IMR-90 (cell line): ENCODE measurements at regions not wholly inside any gene's neighbourhood (a gene's known extent, or its start where the extent isn't known, plus 50 kb on each side); places are given as distances from the start of the nearest gene placed in this dataset.

Experiments used
- ATAC-seq: fragments of 200-7000 bp; cut with Tn5 transposase; 2 replicates; pipeline ENCODE4 v1.9.1; 2020; ENCODE audit warnings: low read depth, mild to moderate bottlenecking, moderate library complexity
- BruUV-seq: library from RNA; stranded (reverse); fragments of 400-500 nt; replicated peaks from 2 replicates; lab custom pipeline; 2021; lab: Mats Ljungman, UMichigan
- CTCF ChIA-PET: fragments of 300-600 bp; formaldehyde crosslinking; extraction: SDS; loops from one replicate; lab custom pipeline; 2021; ENCODE audit warnings: antibody characterized with exemption; lab: Yijun Ruan, JAX
- POLR2A ChIA-PET: fragments of 300-600 bp; sonication (Branson Sonifier 250); formaldehyde crosslinking; loops from one replicate; lab custom pipeline; 2022; ENCODE audit warnings: antibody characterized with exemption; ENCODE audit not compliant: unreplicated experiment; lab: Charles Lee
- DNase-seq: peaks from one replicate; pipeline ENCODE4 v3.0.0; 2013
- H2AFZ ChIP-seq: replicated peaks from 2 replicates; pipeline ENCODE3; 2013; ENCODE audit warnings: low read length, mild to moderate bottlenecking; ENCODE audit not compliant: poor library complexity
- H2AK5ac ChIP-seq: 2 replicates; pipeline ENCODE4 v1.6.1; 2013; ENCODE audit warnings: low read depth, low read length, inconsistent platforms
- H2AK9ac ChIP-seq: replicated peaks from 2 replicates; pipeline ENCODE3; 2013; ENCODE audit warnings: mild to moderate bottlenecking, low read depth, low read length, moderate library complexity; ENCODE audit not compliant: poor library complexity
- H2BK120ac ChIP-seq: 2 replicates; pipeline ENCODE4 v1.6.1; 2013; ENCODE audit warnings: low read depth, low read length, inconsistent platforms
- H2BK15ac ChIP-seq: 3 replicates; pipeline ENCODE4 v1.6.1; 2013; ENCODE audit warnings: low read depth, low read length, inconsistent platforms
- H2BK20ac ChIP-seq: 2 replicates; pipeline ENCODE4 v1.6.1; 2013; ENCODE audit warnings: low read depth, mild to moderate bottlenecking, inconsistent platforms, low read length, moderate library complexity
- H2BK5ac ChIP-seq: 2 replicates; pipeline ENCODE4 v1.6.1; 2013; ENCODE audit warnings: mild to moderate bottlenecking, low read depth, low read length, inconsistent platforms; ENCODE audit not compliant: poor library complexity, severe bottlenecking
- H3K14ac ChIP-seq: replicated peaks from 2 replicates; pipeline ENCODE4 v1.6.1; 2013; ENCODE audit warnings: low read depth, low read length, inconsistent platforms
- H3K18ac ChIP-seq: 2 replicates; pipeline ENCODE4 v1.6.1; 2013; ENCODE audit warnings: low read depth, low read length, control low read depth
- H3K23ac ChIP-seq: 2 replicates; pipeline ENCODE4 v1.6.1; 2013; ENCODE audit warnings: low read depth, low read length, inconsistent platforms
- H3K27ac ChIP-seq: 2 replicates; pipeline ENCODE4 v1.5.1; 2013; ENCODE audit warnings: mild to moderate bottlenecking, control low read depth, low read length; ENCODE audit not compliant: insufficient read depth
- H3K27me3 ChIP-seq: 2 replicates; pipeline ENCODE4 v1.6.1; 2013; ENCODE audit warnings: low read length; ENCODE audit not compliant: control insufficient read depth, insufficient read depth
- H3K36me3 ChIP-seq: 2 replicates; pipeline ENCODE4 v1.6.1; 2013; ENCODE audit warnings: low read length, mixed read lengths; ENCODE audit not compliant: control insufficient read depth, insufficient read depth
- H3K4ac ChIP-seq: 2 replicates; pipeline ENCODE4 v1.6.1; 2013; ENCODE audit warnings: low read depth, low read length, inconsistent platforms
- H3K4me1 ChIP-seq: 2 replicates; pipeline ENCODE4 v1.6.1; 2013; ENCODE audit warnings: low read length, mixed read lengths; ENCODE audit not compliant: control insufficient read depth, insufficient read depth
- H3K4me2 ChIP-seq: 2 replicates; pipeline ENCODE4 v1.6.1; 2013; ENCODE audit warnings: low read depth, mild to moderate bottlenecking, control low read depth, low read length, moderate library complexity
- H3K4me3 ChIP-seq: 2 replicates; pipeline ENCODE4 v1.5.1; 2013; ENCODE audit warnings: low read depth, mild to moderate bottlenecking, control low read depth, low read length, moderate library complexity; ENCODE audit not compliant: insufficient read depth
- H3K56ac ChIP-seq: 2 replicates; pipeline ENCODE4 v1.6.1; 2013; ENCODE audit warnings: low read length, inconsistent platforms; ENCODE audit not compliant: insufficient read depth; ENCODE audit errors: extremely low read depth
- H3K79me1 ChIP-seq, 2 experiments: 2 replicates each; pipeline ENCODE4 v1.6.1; 2013; ENCODE audit warnings: low read length in 2 of 2, inconsistent platforms in 1 of 2, low read depth in 1 of 2
- H3K9ac ChIP-seq: 2 replicates; pipeline ENCODE4 v1.6.1; 2013; ENCODE audit warnings: low read depth, low read length, control low read depth
- H3K9me1 ChIP-seq: 2 replicates; pipeline ENCODE4 v1.6.1; 2013; ENCODE audit warnings: low read length, inconsistent platforms; ENCODE audit not compliant: insufficient read depth
- H3K9me3 ChIP-seq: 2 replicates; pipeline ENCODE4 v1.6.1; 2013; ENCODE audit warnings: low read length; ENCODE audit not compliant: control insufficient read depth, insufficient read depth
- H4K20me1 ChIP-seq: 2 replicates; pipeline ENCODE4 v1.6.1; 2013; ENCODE audit warnings: low read length, inconsistent platforms; ENCODE audit not compliant: insufficient read depth
- H4K5ac ChIP-seq: 2 replicates; pipeline ENCODE4 v1.6.1; 2013; ENCODE audit warnings: mild to moderate bottlenecking, low read depth, low read length, control low read depth
- H4K8ac ChIP-seq, 2 experiments: 2 replicates each; pipeline ENCODE4 v1.6.1; 2013; ENCODE audit warnings: low read depth in 2 of 2, low read length in 2 of 2, control low read depth in 1 of 2, inconsistent platforms in 1 of 2
- H4K91ac ChIP-seq: 2 replicates; pipeline ENCODE4 v1.6.1; 2013; ENCODE audit warnings: low read depth, low read length, inconsistent platforms; ENCODE audit not compliant: insufficient read depth
- CHD1 ChIP-seq: IDR thresholded peaks from 2 replicates; pipeline ENCODE4 v1.6.1; 2012; ENCODE audit warnings: low read depth, low read length, improper control_type of control experiment
- FOS ChIP-seq: fragments of 150-350 bp; IDR thresholded peaks from 2 replicates; pipeline ENCODE4 v1.6.1; 2016; ENCODE audit warnings: low read depth, low read length
- MAZ ChIP-seq: IDR thresholded peaks from 2 replicates; pipeline ENCODE4 v1.6.1; 2012; ENCODE audit warnings: low read depth, mild to moderate bottlenecking, low read length, improper control_type of control experiment, moderate library complexity, borderline replicate concordance
- MXI1 ChIP-seq: IDR thresholded peaks from 2 replicates; pipeline ENCODE4 v1.6.1; 2012; ENCODE audit warnings: low read depth, mild to moderate bottlenecking, low read length, moderate library complexity, borderline replicate concordance
- NFE2L2 ChIP-seq: fragments of 150-350 bp; IDR thresholded peaks from 2 replicates; pipeline ENCODE4 v1.6.1; 2016; ENCODE audit warnings: low read depth, mild to moderate bottlenecking, low read length
- POLR2A ChIP-seq: IDR thresholded peaks from 2 replicates; pipeline ENCODE4 v1.6.1; 2012; ENCODE audit warnings: mild to moderate bottlenecking, low read depth, low read length
- RAD21 ChIP-seq: IDR thresholded peaks from 2 replicates; pipeline ENCODE4 v1.6.1; 2012; ENCODE audit warnings: low read length, improper control_type of control experiment
- RCOR1 ChIP-seq: IDR thresholded peaks from 2 replicates; pipeline ENCODE4 v1.6.1; 2012; ENCODE audit warnings: mild to moderate bottlenecking, low read length, improper control_type of control experiment; ENCODE audit not compliant: insufficient replicate concordance
- RFX5 ChIP-seq: IDR thresholded peaks from 2 replicates; pipeline ENCODE4 v1.8.0; 2012; ENCODE audit warnings: low read depth, mild to moderate bottlenecking, low read length, moderate library complexity
- WGBS, 2 experiments: methylation state at CpG; one replicate each; pipeline versions ENCODE4 v1.1.5 to v1.1.7; 2013; ENCODE audit warnings: missing lambda C conversion rate in 2 of 2; ENCODE audit not compliant: insufficient read length in 1 of 2; ENCODE audit errors: extremely low coverage in 2 of 2; 5-methylcytosine and 5-hydroxymethylcytosine counted together
- dilution Hi-C: fragments of 300-500 bp; cut with HindIII; formaldehyde crosslinking; loops from one replicate; pipeline ENCODE4 v1.14.3; 2018; ENCODE audit warnings: low sequenced_read_pairs; ENCODE audit not compliant: unreplicated experiment
- in situ Hi-C: fragments of 300-500 bp; cut with MboI; formaldehyde crosslinking; loops from 3 replicates; pipeline ENCODE4 v1.14.3; 2019; ENCODE audit warnings: low sequenced_read_pairs, inconsistent platforms, mixed read lengths
- intact Hi-C: fragments of 100-400 bp; cut with micrococcal nuclease; formaldehyde crosslinking; loops from 2 replicates; pipeline ENCODE4 v1.10.0; 2022
- TF ChIP-seq, protein P1 (sequence below): conservative IDR thresholded peaks from 2 replicates; pipeline ENCODE4 v1.5.1; 2012; ENCODE audit warnings: mild to moderate bottlenecking, low read depth, low read length, improper control_type of control experiment
- TF ChIP-seq, protein P2 (sequence below): fragments of 150-350 bp; IDR thresholded peaks from 2 replicates; pipeline ENCODE4 v1.6.1; 2017; ENCODE audit warnings: mild to moderate bottlenecking, antibody characterized with exemption, low read length, low read depth

DNA sequence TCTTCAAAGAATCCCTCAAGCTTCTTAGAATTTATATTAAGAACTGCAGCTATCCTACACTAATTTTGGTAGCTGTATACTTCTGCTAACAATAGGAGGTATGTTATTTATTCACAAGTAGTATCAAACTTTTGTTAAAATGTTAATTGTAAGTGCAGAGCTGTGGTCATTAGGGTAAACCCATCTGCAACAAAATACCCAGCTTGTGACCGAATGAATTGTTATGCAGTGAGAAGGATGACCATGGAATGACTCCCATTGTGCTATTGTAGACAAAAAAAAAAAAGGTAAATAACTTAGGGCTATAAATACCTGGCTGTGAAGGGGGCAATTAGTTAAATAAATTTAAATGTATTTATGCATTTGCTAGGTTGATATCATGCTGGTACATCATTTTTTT lies 186.1 kb downstream of the ADCYAP1 start:
- TF ChIP-seq FOS, result no peak
- TF ChIP-seq, protein P1, sequence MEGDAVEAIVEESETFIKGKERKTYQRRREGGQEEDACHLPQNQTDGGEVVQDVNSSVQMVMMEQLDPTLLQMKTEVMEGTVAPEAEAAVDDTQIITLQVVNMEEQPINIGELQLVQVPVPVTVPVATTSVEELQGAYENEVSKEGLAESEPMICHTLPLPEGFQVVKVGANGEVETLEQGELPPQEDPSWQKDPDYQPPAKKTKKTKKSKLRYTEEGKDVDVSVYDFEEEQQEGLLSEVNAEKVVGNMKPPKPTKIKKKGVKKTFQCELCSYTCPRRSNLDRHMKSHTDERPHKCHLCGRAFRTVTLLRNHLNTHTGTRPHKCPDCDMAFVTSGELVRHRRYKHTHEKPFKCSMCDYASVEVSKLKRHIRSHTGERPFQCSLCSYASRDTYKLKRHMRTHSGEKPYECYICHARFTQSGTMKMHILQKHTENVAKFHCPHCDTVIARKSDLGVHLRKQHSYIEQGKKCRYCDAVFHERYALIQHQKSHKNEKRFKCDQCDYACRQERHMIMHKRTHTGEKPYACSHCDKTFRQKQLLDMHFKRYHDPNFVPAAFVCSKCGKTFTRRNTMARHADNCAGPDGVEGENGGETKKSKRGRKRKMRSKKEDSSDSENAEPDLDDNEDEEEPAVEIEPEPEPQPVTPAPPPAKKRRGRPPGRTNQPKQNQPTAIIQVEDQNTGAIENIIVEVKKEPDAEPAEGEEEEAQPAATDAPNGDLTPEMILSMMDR, result no peak
- TF ChIP-seq NFE2L2, result no peak
- TF ChIP-seq, protein P2, sequence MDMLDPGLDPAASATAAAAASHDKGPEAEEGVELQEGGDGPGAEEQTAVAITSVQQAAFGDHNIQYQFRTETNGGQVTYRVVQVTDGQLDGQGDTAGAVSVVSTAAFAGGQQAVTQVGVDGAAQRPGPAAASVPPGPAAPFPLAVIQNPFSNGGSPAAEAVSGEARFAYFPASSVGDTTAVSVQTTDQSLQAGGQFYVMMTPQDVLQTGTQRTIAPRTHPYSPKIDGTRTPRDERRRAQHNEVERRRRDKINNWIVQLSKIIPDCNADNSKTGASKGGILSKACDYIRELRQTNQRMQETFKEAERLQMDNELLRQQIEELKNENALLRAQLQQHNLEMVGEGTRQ, result no peak
- TF ChIP-seq MXI1, result no peak
- TF ChIP-seq RAD21, result no peak
- TF ChIP-seq RCOR1, result no peak
- TF ChIP-seq CHD1, result no peak
- TF ChIP-seq RFX5, result no peak
- TF ChIP-seq POLR2A, result no peak
- no peak for TF ChIP-seq MAZ
- Histone ChIP-seq H2BK5ac (no peak overlapping the region), H4K91ac (no peak overlapping the region), H2AFZ (no peak overlapping the region), H3K4ac (no peak overlapping the region), H4K20me1 (no peaks in the 10 kb centered on the region), H3K9ac (no peak overlapping the region), H3K4me3 (no peak overlapping the region), H2BK20ac (no peak overlapping the region), H2AK9ac (no peak overlapping the region), H3K14ac (no peak overlapping the region), H3K9me3 (peaks cover 11% of the 10 kb centered on the region; the same call in 1 of the 2 replicates), H3K4me2 (no peak overlapping the region), H3K56ac (no peak overlapping the region), H3K23ac (no peak overlapping the region), H3K18ac (no peak overlapping the region), H3K9me1 (no peaks in the 10 kb centered on the region), H2BK120ac (no peak overlapping the region), H4K8ac (no peak overlapping the region), H3K27ac (no peak overlapping the region), H3K27me3 (no peaks in the 10 kb centered on the region), H3K36me3 (no peaks in the 10 kb centered on the region), H2BK15ac (no peak overlapping the region), H2AK5ac (no peak overlapping the region), H3K79me1 (no peaks in the 10 kb centered on the region), H3K4me1 (no peaks in the 10 kb centered on the region), H4K5ac (no peak overlapping the region)
- ATAC-seq (no peak), DNase-seq (no peak)
- in situ Hi-C loops (no loop called here), dilution Hi-C loops (no loop called here), intact Hi-C loops (no loop called here)
- WGBS, 2 experiments, result no CpG with 5 or more reads among the region's 1 CpG
- ChIA-PET POLR2A (no interaction called here), CTCF (no interaction called here)
- no TSS peak for BruUV-seq
